ENCODE measurements at regions not wholly inside any gene's neighbourhood (a gene's known extent, or its start where the extent isn't known, plus 50 kb on each side); places are given as distances from the start of the nearest gene placed in this dataset.

DNA sequence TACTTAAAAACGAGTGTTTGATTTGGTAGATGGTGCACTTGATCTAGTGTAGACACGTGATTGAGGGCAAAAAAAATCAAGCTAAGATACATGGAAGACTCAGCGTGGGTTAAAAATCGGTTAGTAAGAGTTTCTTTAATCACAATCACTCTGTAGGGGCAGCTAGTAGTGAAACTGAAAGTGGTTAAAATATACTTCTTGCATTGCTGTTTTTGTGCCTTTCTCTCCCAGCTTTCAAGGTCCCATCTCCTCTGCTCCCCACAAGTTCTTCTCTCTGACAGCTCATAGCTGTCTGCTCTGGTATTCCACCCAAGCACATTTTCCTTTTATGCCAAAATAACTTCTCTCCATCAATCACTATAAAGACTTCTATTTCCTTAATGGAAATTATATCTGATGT, 1089.7 kb downstream of the EFNB2 start:
- ATAC-seq, result no peak
- H3K4me3 Mint-ChIP-seq, result no peak overlapping the region
- no peaks in the 10 kb centered on the region for H3K27me3 Mint-ChIP-seq
- H3K4me1 Mint-ChIP-seq, result peaks cover 6% of the 10 kb centered on the region
- H3K36me3 Mint-ChIP-seq, result no peaks in the 10 kb centered on the region
- no peak overlapping the region for H3K27ac Mint-ChIP-seq
- H3K9me3 Mint-ChIP-seq, result no peaks in the 10 kb centered on the region

DNA sequence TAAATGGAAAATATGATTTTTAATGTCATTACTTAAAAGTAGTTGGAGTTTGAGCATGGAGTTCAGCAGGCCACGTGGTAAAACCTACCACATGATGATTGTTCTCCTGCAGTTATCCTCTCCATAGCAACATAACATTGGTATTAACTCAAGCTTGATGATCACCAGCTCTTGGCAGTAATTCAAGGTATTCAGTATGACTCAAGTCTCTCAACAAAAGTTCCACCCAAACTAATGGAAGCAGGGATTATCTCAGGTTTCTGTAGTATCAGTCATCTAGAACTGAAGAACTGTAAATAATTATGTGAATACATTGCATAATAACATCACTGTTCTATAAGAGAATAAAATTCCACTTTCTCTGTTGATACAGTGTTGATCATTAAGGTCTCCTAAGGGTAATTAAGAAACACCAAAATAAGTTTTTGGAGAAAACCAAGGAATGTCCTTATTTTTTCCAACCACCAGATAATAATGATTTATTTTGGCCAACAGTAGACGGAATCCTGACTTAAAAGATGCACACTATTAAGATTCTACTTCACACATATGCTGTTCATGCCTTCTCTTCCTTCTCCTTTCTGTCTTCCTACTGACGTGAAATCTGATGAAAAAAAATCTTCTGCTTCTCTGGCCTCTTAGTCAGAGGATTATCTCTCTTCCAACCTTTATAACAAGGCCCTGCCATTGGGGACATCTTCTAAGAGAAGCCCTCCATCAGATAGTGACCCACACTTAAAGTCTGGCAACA, 1092.3 kb downstream of the EFNB2 start:
- ATAC-seq, result no peak
- Mint-ChIP-seq H3K4me1 (peaks cover 6% of the 10 kb centered on the region), H3K9me3 (no peaks in the 10 kb centered on the region)

DNA sequence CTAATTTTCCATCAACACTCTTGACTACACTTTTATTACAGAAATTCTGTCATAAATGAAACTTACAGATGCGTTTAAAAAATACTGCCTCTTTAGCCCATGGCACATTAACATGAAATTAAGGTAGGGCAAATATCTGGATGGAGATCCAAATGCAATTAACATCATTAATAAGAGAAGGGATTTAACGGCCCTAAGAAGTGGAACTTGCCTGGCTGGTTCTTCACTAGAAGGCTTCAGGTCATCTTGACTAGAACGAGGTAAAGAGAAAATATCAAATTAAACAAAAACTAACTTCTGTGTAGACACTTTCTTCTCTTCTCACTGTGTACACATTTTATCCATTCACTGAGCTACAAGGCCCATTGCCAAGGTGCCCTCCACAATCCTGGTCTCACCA, 1093.4 kb downstream of the EFNB2 start:
- ATAC-seq, result no peak
- Mint-ChIP-seq H3K9me3 (no peaks in the 10 kb centered on the region), H3K4me3 (no peak overlapping the region), H3K27ac (no peak overlapping the region), H3K27me3 (no peaks in the 10 kb centered on the region), H3K36me3 (no peaks in the 10 kb centered on the region), H3K4me1 (peaks cover 6% of the 10 kb centered on the region)

More for the DNA sequence above, 1092.3 kb downstream of the EFNB2 start:
- H3K27me3 Mint-ChIP-seq, result no peaks in the 10 kb centered on the region
- H3K27ac Mint-ChIP-seq, result no peak overlapping the region
- no peaks in the 10 kb centered on the region for H3K36me3 Mint-ChIP-seq
- H3K4me3 Mint-ChIP-seq, result no peak overlapping the region

DNA sequence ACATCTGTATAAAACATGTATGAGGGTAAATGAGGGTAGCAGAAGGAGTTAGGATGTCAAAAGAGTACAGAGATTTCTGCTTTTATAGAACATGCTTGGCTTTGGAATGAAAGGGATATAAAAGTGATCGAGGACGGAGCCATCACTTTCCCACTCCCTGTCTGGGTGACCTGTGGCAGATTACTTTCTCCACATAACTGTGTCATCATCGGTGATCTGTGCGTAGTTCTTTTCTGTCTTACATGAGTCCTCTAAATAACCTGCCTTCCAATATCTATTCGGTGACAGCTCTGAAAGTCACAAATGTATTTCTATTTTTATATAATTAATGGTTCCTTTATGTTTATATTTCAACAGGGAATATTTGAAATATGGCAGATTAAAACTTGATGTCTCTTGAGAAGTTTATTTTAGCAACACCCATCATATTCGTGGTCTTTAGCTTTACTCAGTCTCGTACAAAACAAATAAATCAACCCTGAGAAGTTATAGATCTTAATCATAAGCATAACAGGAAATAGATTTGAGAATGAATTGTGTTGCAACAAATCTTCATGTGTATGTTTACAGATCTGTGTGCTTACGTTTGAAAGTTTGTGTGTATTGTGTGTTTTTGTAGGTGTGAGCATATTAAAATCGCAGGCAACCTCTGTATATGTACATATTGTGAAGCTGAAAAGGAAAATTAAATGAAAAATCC, 1094.3 kb downstream of the EFNB2 start:
- no peaks in the 10 kb centered on the region for H3K36me3 Mint-ChIP-seq
- ATAC-seq, result no peak
- no peaks in the 10 kb centered on the region for H3K9me3 Mint-ChIP-seq
- no peak overlapping the region for H3K27ac Mint-ChIP-seq
- no peaks in the 10 kb centered on the region for H3K27me3 Mint-ChIP-seq
- H3K4me1 Mint-ChIP-seq, result peaks cover 6% of the 10 kb centered on the region
- H3K4me3 Mint-ChIP-seq, result no peak overlapping the region

DNA sequence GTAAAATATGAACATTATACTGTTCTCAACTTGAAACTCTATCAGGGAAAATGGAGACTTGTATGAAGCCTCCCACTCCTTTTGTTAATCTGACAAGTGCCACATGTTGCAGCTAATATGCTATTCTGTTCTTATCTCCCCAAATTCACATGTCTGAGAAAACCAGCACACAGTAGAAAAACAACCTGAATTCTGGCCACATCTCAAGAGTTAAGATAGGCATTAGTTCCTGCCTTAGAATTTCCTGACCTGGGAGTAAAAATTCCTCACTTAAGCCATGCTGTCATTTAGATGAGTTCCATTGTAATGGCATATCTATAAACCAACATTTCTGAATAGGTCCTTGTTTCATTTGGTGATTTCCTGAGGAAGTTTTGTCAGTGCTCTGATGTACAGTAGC, 1098.5 kb downstream of the EFNB2 start:
- Mint-ChIP-seq H3K9me3 (no peaks in the 10 kb centered on the region), H3K27ac (no peak overlapping the region), H3K36me3 (no peaks in the 10 kb centered on the region), H3K27me3 (no peaks in the 10 kb centered on the region), H3K4me3 (no peak overlapping the region), H3K4me1 (no peaks in the 10 kb centered on the region)
- no peak for ATAC-seq

DNA sequence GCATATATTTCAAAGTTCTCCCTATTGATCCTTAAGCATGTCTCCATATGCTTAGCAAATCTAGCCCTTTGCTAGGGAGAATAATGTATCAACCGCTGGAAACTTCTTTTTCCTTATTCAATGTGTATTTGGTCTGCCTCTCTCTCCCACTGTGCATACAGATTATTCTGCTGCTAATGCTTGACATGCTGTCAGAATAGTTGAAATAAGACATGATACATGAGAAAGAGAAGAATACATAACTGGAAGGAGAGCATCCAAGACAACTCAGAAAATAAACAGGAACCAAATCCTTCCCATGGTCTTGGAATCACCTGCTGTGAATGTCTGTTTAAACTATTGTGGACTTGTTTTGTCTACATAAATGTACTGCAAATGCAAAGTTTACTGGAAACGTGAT, 1103.0 kb downstream of the EFNB2 start:
- Mint-ChIP-seq H3K36me3 (no peaks in the 10 kb centered on the region), H3K4me1 (no peaks in the 10 kb centered on the region)

DNA sequence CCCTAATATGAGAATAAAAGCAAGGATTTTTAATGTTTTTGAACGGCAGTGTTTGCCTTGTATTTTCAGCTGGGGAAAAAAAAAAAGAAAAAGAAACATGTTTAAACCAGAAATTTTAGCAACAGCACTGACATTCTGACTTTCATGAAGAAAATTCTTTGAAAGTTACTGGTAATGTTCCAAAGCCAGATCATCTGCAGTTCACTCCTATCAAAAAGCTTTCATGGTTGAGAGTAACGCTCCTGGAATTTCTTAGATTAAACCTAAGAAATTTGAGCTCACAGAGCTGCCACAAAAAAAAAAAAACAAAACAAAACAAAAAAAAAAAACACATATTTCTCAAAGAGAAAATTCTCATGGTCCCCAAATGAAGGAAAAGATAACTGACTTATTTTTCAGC, 1106.7 kb downstream of the EFNB2 start:
- H3K4me1 Mint-ChIP-seq, result no peaks in the 10 kb centered on the region
- H3K27me3 Mint-ChIP-seq, result no peaks in the 10 kb centered on the region
- no peak for ATAC-seq
- no peak overlapping the region for H3K4me3 Mint-ChIP-seq
- H3K9me3 Mint-ChIP-seq, result no peaks in the 10 kb centered on the region
- no peak overlapping the region for H3K27ac Mint-ChIP-seq
- H3K36me3 Mint-ChIP-seq, result no peaks in the 10 kb centered on the region

More for the DNA sequence above, 1103.0 kb downstream of the EFNB2 start:
- Mint-ChIP-seq H3K9me3 (no peaks in the 10 kb centered on the region), H3K27ac (no peak overlapping the region), H3K27me3 (no peaks in the 10 kb centered on the region), H3K4me3 (no peak overlapping the region)
- ATAC-seq, result no peak

DNA sequence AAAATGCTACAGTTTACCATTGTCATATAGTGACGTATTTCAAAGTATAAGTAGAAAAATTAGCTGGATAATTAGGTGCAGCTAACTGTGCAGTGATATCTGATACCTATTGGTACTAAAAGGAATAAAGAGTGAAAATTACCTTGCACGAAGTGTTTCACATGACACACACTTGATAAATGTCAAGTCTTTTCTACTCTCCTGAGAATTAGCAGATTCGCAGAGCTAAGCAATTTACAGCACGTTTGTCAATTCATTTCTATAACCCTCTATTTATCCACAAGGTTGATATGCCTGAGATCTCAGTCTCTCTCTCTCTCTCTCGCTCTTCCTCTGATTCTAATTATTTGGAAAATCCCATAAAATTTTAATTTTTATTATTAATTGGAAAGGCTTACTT, 1109.0 kb downstream of the EFNB2 start:
- Mint-ChIP-seq H3K9me3 (no peaks in the 10 kb centered on the region), H3K27me3 (no peaks in the 10 kb centered on the region), H3K36me3 (no peaks in the 10 kb centered on the region), H3K27ac (no peak overlapping the region), H3K4me3 (no peak overlapping the region), H3K4me1 (no peaks in the 10 kb centered on the region)
- no peak for ATAC-seq

DNA sequence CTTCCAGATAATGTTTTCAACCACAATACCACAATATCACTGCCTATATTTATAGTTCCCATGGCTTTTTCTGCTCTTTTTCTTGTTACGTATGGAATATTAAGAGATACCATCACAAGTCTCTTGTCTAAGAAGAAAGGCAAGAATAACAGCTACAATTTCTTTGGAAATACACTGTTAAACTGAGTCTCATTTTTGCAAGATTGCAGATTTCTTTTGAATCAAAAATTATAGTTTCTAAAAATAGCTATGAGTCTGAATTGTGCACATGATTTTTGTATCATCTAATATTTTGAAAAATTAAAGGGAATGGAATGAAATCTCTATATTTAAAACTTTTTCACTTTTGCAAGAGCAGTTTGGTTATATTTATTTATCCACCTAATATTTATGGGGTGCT, 1120.8 kb downstream of the EFNB2 start:
- H3K9me3 Mint-ChIP-seq, result peaks cover 4% of the 10 kb centered on the region

DNA sequence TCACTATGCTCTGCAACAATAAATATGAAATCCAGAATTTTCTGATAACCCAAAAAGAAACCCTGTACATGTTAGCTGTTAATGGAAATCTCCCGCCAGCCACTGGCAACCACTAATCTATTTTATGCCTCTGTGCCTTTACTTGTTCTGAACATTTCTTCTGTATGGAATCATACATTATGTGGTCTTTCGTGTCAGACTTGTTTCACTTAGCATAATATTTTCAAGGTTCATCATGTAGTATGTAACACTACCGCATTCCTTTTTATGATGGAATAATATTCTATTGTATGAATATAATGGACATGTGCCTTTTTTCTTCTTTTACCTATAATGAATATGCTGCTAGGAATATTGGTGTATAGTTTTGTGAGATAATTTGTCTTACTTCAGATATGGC, 1123.3 kb downstream of the EFNB2 start:
- H3K4me3 Mint-ChIP-seq, result no peak overlapping the region
- H3K9me3 Mint-ChIP-seq, result no peaks in the 10 kb centered on the region
- no peaks in the 10 kb centered on the region for H3K27me3 Mint-ChIP-seq
- no peaks in the 10 kb centered on the region for H3K36me3 Mint-ChIP-seq
- H3K27ac Mint-ChIP-seq, result no peak overlapping the region
- ATAC-seq, result peak; percentile 8
- no peaks in the 10 kb centered on the region for H3K4me1 Mint-ChIP-seq

More for the DNA sequence above, 1120.8 kb downstream of the EFNB2 start:
- H3K36me3 Mint-ChIP-seq, result no peaks in the 10 kb centered on the region
- H3K4me1 Mint-ChIP-seq, result no peaks in the 10 kb centered on the region
- no peaks in the 10 kb centered on the region for H3K27me3 Mint-ChIP-seq
- H3K27ac Mint-ChIP-seq, result no peak overlapping the region
- no peak overlapping the region for H3K4me3 Mint-ChIP-seq
- ATAC-seq, result no peak

DNA sequence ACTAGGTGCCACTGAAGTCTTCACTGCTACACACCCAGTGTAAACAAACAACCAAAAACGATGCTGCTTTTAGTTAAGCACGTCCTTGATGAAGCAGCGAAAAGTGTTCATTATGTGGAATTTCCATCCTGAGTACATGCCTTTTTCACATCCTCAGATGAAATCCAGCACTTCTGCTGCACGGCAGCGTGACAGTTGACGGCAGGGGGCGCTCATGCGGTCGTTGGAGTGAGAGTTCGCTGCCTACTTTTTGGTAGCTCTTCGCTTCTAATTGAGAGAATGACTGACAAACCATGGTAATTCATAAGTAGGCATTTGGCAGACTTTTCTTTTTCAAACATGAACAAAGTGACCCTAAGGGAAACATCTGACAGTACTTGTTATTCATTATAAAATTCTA, 1124.9 kb downstream of the EFNB2 start:
- Mint-ChIP-seq H3K27me3 (no peaks in the 10 kb centered on the region), H3K27ac (no peak overlapping the region), H3K36me3 (no peaks in the 10 kb centered on the region), H3K4me1 (no peaks in the 10 kb centered on the region), H3K4me3 (no peak overlapping the region), H3K9me3 (no peaks in the 10 kb centered on the region)
- ATAC-seq, result no peak

DNA sequence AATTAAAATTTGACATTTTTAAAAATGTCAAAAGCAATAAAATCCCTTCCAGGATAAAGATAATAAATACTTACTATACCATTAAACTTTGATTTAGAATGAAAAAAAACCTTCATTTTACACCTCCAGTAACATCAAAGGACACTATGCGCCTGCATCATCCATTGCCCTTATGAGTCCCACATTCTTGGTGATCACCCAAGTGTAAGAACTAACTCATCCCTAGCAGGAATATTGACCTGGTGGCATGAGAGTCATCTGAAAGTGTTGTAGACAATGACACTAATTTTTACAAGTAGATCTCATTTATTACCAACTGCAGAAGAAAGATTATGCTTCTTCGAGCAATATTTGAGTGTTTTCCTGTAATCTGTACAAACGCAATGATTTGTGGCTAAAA, 1128.9 kb downstream of the EFNB2 start:
- no peak overlapping the region for H3K4me3 Mint-ChIP-seq
- H3K27me3 Mint-ChIP-seq, result no peaks in the 10 kb centered on the region
- peaks cover 3% of the 10 kb centered on the region for H3K9me3 Mint-ChIP-seq
- no peak for ATAC-seq
- H3K4me1 Mint-ChIP-seq, result no peaks in the 10 kb centered on the region
- H3K36me3 Mint-ChIP-seq, result no peaks in the 10 kb centered on the region
- H3K27ac Mint-ChIP-seq, result no peak overlapping the region

DNA sequence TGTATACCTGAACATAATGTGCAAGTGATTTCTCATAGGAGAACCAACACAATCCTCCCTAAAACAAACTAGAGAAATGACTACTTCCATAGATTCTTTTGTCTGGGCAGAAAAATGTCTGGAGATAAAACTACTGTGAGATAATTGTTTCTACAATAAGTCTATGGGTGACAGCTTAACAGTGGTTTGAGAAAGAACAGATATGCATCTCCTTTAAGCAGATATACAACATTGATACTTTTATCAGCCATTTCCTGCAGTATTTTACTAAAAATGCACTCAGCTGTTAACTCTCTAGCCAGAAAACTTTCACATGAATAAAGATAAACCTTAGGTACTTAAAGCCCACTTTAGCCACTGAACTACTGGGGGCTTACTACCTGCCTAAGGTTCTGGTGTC, 1132.4 kb downstream of the EFNB2 start:
- no peaks in the 10 kb centered on the region for H3K27me3 Mint-ChIP-seq
- H3K36me3 Mint-ChIP-seq, result no peaks in the 10 kb centered on the region
- no peak for ATAC-seq

DNA sequence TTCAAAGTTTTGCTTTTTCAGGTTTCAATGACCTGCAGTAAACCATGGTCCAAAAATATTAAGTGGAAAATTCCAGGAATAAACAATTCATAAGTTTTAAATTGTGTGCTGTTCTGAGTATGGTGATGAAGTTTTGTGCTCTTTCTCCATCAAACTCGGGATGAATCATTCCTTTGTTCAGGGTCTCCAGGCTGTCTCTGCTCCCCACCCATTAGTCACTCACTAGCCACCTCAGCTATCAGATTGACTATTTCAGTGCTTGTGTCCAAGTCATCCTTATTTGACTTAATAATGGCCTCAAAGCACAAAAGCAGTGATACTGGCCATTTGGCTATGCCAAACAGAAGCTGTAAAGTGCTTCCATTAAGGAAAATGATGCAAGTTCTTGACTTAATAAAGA, 1140.4 kb downstream of the EFNB2 start:
- H3K4me1 Mint-ChIP-seq, result no peaks in the 10 kb centered on the region
- no peak for ATAC-seq
- H3K27me3 Mint-ChIP-seq, result no peaks in the 10 kb centered on the region
- peaks cover 4% of the 10 kb centered on the region for H3K9me3 Mint-ChIP-seq
- no peak overlapping the region for H3K27ac Mint-ChIP-seq
- H3K4me3 Mint-ChIP-seq, result no peak overlapping the region
- H3K36me3 Mint-ChIP-seq, result no peaks in the 10 kb centered on the region

More for the DNA sequence above, 1132.4 kb downstream of the EFNB2 start:
- Mint-ChIP-seq H3K27ac (no peak overlapping the region), H3K9me3 (peaks cover 7% of the 10 kb centered on the region), H3K4me1 (no peaks in the 10 kb centered on the region), H3K4me3 (no peak overlapping the region)

DNA sequence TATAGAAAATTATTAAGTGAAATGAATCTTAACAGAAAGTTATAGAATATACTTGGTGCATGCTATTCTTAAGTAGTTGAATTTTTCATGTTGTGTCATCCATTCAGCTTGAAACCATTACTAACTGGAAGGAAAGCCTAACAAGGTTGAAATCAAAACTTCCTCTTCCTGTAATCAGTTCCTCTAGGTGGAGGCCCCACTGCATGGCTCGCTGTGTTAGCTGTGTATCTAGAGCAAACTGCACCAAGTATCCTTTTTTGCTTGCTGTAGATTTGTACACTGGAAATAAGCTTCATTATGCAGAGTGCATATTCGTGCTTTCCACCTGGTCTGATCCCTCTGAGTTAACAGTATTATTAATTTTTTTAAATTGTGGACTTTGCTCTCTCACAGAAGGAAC, 1146.1 kb downstream of the EFNB2 start:
- H3K36me3 Mint-ChIP-seq, result no peaks in the 10 kb centered on the region
- no peak for ATAC-seq
- no peaks in the 10 kb centered on the region for H3K4me1 Mint-ChIP-seq
- H3K4me3 Mint-ChIP-seq, result no peak overlapping the region
- H3K27me3 Mint-ChIP-seq, result no peaks in the 10 kb centered on the region
- H3K9me3 Mint-ChIP-seq, result no peaks in the 10 kb centered on the region
- no peak overlapping the region for H3K27ac Mint-ChIP-seq

DNA sequence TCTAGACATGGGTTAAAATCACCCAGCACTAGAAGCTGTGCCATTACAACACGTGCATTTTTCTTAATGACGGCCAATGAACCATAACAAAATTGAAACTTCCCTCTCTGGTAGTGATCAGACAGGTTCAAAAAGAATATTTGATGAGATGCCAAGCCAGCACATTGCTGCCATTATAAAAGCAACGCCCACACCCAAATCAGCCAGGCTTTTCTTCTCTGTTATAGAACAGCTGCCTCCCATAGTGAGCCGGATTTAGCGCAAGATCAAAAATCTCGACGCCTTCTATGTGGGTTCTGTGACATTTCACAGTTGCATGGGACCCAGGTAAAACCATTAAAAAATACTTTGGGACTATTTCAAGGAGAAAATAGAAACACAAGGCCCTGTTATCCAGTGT, 1158.0 kb downstream of the EFNB2 start:
- H3K9me3 Mint-ChIP-seq, result peaks cover 3% of the 10 kb centered on the region
- H3K27ac Mint-ChIP-seq, result no peak overlapping the region
- no peaks in the 10 kb centered on the region for H3K27me3 Mint-ChIP-seq
- no peaks in the 10 kb centered on the region for H3K36me3 Mint-ChIP-seq
- no peak for ATAC-seq
- no peaks in the 10 kb centered on the region for H3K4me1 Mint-ChIP-seq
- H3K4me3 Mint-ChIP-seq, result no peak overlapping the region
